ENCODE measurements at regions not wholly inside any gene's neighbourhood (a gene's known extent, or its start where the extent isn't known, plus 50 kb on each side); places are given as distances from the start of the nearest gene placed in this dataset.

GRCh38 chr2:234673961-234674759 lies 177.3 kb upstream of the ARL4C start:
- no peak for FAIRE-seq

- no peak for FAIRE-seq
Measured at GRCh38 chr2:234673501-234673900, 176.6 kb upstream of the ARL4C start.

- no peak for FAIRE-seq
Measured at GRCh38 chr2:234672498-234673150, 175.7 kb upstream of the ARL4C start.

- FAIRE-seq: no peak
Measured at GRCh38 chr2:234671716-234672115, 174.8 kb upstream of the ARL4C start.

- FAIRE-seq: no peak
Measured at GRCh38 chr2:234671231-234671630, 174.3 kb upstream of the ARL4C start.

GRCh38 chr2:234670806-234671205 lies 173.9 kb upstream of the ARL4C start:
- FAIRE-seq: no peak

GRCh38 chr2:234670052-234670451 lies 173.2 kb upstream of the ARL4C start:
- no peak for FAIRE-seq

- no peak for FAIRE-seq
Measured at GRCh38 chr2:234669621-234670020, 172.7 kb upstream of the ARL4C start.

GRCh38 chr2:234669001-234669400 lies 172.1 kb upstream of the ARL4C start:
- FAIRE-seq: no peak

GRCh38 chr2:234666911-234667310 lies 170.0 kb upstream of the ARL4C start:
- FAIRE-seq: no peak

GRCh38 chr2:234665304-234665703 lies 168.4 kb upstream of the ARL4C start:
- no peak for FAIRE-seq

- FAIRE-seq: no peak
Measured at GRCh38 chr2:234661849-234662248, 165.0 kb upstream of the ARL4C start.

GRCh38 chr2:234661175-234661574 lies 164.3 kb upstream of the ARL4C start:
- no peak for FAIRE-seq

- FAIRE-seq: no peak
Measured at GRCh38 chr2:234655706-234656105, 158.8 kb upstream of the ARL4C start.

GRCh38 chr2:234650911-234651310 lies 154.0 kb upstream of the ARL4C start:
- FAIRE-seq: no peak

- no peak for FAIRE-seq
Measured at GRCh38 chr2:234649951-234650350, 153.1 kb upstream of the ARL4C start.

GRCh38 chr2:234643407-234643806 lies 146.5 kb upstream of the ARL4C start:
- no peak for FAIRE-seq

- no peak for FAIRE-seq
Measured at GRCh38 chr2:234641086-234641485, 144.2 kb upstream of the ARL4C start.

GRCh38 chr2:234640657-234641056 lies 143.8 kb upstream of the ARL4C start:
- FAIRE-seq: no peak

- FAIRE-seq: no peak
Measured at GRCh38 chr2:234638966-234639365, 142.1 kb upstream of the ARL4C start.

GRCh38 chr2:234635284-234635683 lies 138.4 kb upstream of the ARL4C start:
- no peak for FAIRE-seq

- FAIRE-seq: no peak
Measured at GRCh38 chr2:234633581-234634230, 136.8 kb upstream of the ARL4C start.

- FAIRE-seq: no peak
Measured at GRCh38 chr2:234632527-234633391, 135.9 kb upstream of the ARL4C start.

All from G401.6 (cell line).